K562 (cell line): ENCODE measurements at regions not wholly inside any gene's neighbourhood (a gene's known extent, or its start where the extent isn't known, plus 50 kb on each side); places are given as distances from the start of the nearest gene placed in this dataset.

ENCODE experiments used
- CTCFL ChIP-seq: IDR thresholded peaks from 2 replicates; pipeline ENCODE4 v1.6.1; 2011; ENCODE audit warnings: borderline replicate concordance, low read depth, mild to moderate bottlenecking, moderate library complexity, low read length; ENCODE audit not compliant: insufficient read depth, poor library complexity, severe bottlenecking
- GTF2F1 ChIP-seq: IDR thresholded peaks from 2 replicates; pipeline ENCODE4 v1.6.1; 2011; ENCODE audit warnings: low read depth, low read length, improper control_type of control experiment
- MYNN ChIP-seq, 2 experiments: sonication (generic); formaldehyde crosslinking in 1 of 2; IDR thresholded peaks; 2 replicates each; pipeline versions ENCODE4 v1.5.0 to v1.6.1; 2016 to 2020; ENCODE audit warnings: antibody characterized with exemption in 1 of 2, missing genetic modification reagents in 1 of 2
- PRDM10 ChIP-seq: fragments of 450-650 bp; IDR thresholded peaks from 2 replicates; pipeline ENCODE4 v1.6.1; 2018; ENCODE audit not compliant: partially characterized antibody
- RBM39 ChIP-seq: fragments of 200-400 bp; formaldehyde crosslinking; optimal IDR thresholded peaks from 2 replicates; pipeline ENCODE3; 2018; ENCODE audit warnings: low read depth, low read length
- REST ChIP-seq, 2 experiments: fragments of 450-650 bp; formaldehyde crosslinking in 1 of 2; IDR thresholded peaks; 2 replicates each; pipeline versions ENCODE4 v1.4.0 to v1.6.1; 2014 to 2020; ENCODE audit warnings: mild to moderate bottlenecking in 2 of 2, borderline replicate concordance in 1 of 2, low read depth in 1 of 2
- TAF9B ChIP-seq: fragments of 450-650 bp; IDR thresholded peaks from 2 replicates; pipeline ENCODE4 v1.6.1; 2018; ENCODE audit warnings: mild to moderate bottlenecking; ENCODE audit not compliant: partially characterized antibody
- ZNF140 ChIP-seq: fragments of 250-450 bp; sonication (Bioruptor Pico); IDR thresholded peaks from 2 replicates; pipeline ENCODE4 v1.8.0; 2021; ENCODE audit warnings: moderate library complexity, mild to moderate bottlenecking, inconsistent platforms
- ZNF507 ChIP-seq: conservative IDR thresholded peaks from 2 replicates; pipeline ENCODE4 v1.6.1; 2017; ENCODE audit warnings: missing genetic modification characterization, missing compliant biosample characterization

- peak; percentile 83 for TF ChIP-seq REST (IDR thresholded peaks at IDR 0.05; ENCODE audit: borderline replicate concordance)
- TF ChIP-seq REST (CRISPR knock-in tag; IDR thresholded peaks at IDR 0.05; ENCODE audit: low read depth): no peak
- TF ChIP-seq TAF9B: no peak
- no peak for TF ChIP-seq ZNF140 (CRISPR knock-in tag)
- TF ChIP-seq RBM39: no peak
- TF ChIP-seq ZNF507 (tag): no peak
- no peak for TF ChIP-seq GTF2F1
- TF ChIP-seq PRDM10: peak; percentile 69
- TF ChIP-seq CTCFL: peak; percentile 59
- TF ChIP-seq MYNN (IDR thresholded peaks at IDR 0.05): peak; percentile 42; the same call in 1 of the 2 replicates
- no peak for TF ChIP-seq MYNN (CRISPR knock-in tag; IDR thresholded peaks at IDR 0.05)
Observed at GRCh38 chr1:184805667-184806295, 51.1 kb upstream of the EDEM3 start (continued).
